ENCODE measurements at regions not wholly inside any gene's neighbourhood (a gene's known extent, or its start where the extent isn't known, plus 50 kb on each side); places are given as distances from the start of the nearest gene placed in this dataset.

GRCh38 chr16:9381905-9382304 is 290.5 kb downstream of the HAPSTR1 start:
- TF ChIP-seq EP300 (IDR thresholded peaks at IDR 0.05; ENCODE audit: borderline replicate concordance) (no peak), RAD21 (IDR thresholded peaks at IDR 0.05; ENCODE audit: low read depth) (no peak), FOXM1 (IDR thresholded peaks at IDR 0.05; ENCODE audit: borderline replicate concordance, low read depth) (no peak), TAF1 (IDR thresholded peaks at IDR 0.05; ENCODE audit: low read depth) (no peak), NFIC (IDR thresholded peaks at IDR 0.05) (no peak), MAX (IDR thresholded peaks at IDR 0.05) (no peak)

Measured in Ishikawa (cell line).